ENCODE measurements at regions not wholly inside any gene's neighbourhood (a gene's known extent, or its start where the extent isn't known, plus 50 kb on each side); places are given as distances from the start of the nearest gene placed in this dataset.
"Not testable (repeated sequence)": the region's sequence is repeated elsewhere in the genome, so short reads cannot be mapped to it uniquely, and the experiment has no call there.

- Histone ChIP-seq H3K4me2 (ENCODE audit: low read length) (no peak overlapping the region), H3K79me2 (ENCODE audit: low read length) (no peaks in the 10 kb centered on the region), H3K9me3 (ENCODE audit: insufficient read depth, low read length) (no peaks in the 10 kb centered on the region), H3K27ac (ENCODE audit: low read length) (no peak overlapping the region), H3K27me3 (ENCODE audit: low read depth, low read length) (no peaks in the 10 kb centered on the region), H3K4me3 (ENCODE audit: low read length) (no peak overlapping the region), H2AFZ (ENCODE audit: low read depth, low read length) (no peak overlapping the region), H3K9ac (ENCODE audit: low read length) (no peak overlapping the region), H3K4me1 (ENCODE audit: low read length) (no peaks in the 10 kb centered on the region), H3K36me3 (replicated peaks; ENCODE audit: low read depth, low read length) (no peaks in the 10 kb centered on the region), H4K20me1 (ENCODE audit: insufficient read depth, low read length) (no peaks in the 10 kb centered on the region)
- TF ChIP-seq CTCF (IDR thresholded peaks at IDR 0.05; ENCODE audit: low read depth, low read length) (no peak), EZH2phosphoT487 (IDR thresholded peaks at IDR 0.05; ENCODE audit: low read depth) (no peak)
Measured at GRCh38 chr15:91413142-91413541, 313.1 kb downstream of the SV2B start.

GRCh38 chr15:91414124-91414523, 314.1 kb downstream of the SV2B start:
- Histone ChIP-seq H3K4me2 (ENCODE audit: low read length) (no peak overlapping the region), H2AFZ (ENCODE audit: low read depth, low read length) (no peak overlapping the region), H3K4me3 (ENCODE audit: low read length) (no peak overlapping the region), H3K9ac (ENCODE audit: low read length) (no peak overlapping the region), H3K9me3 (ENCODE audit: insufficient read depth, low read length) (no peaks in the 10 kb centered on the region), H3K27ac (ENCODE audit: low read length) (no peak overlapping the region), H3K4me1 (ENCODE audit: low read length) (no peaks in the 10 kb centered on the region), H3K27me3 (ENCODE audit: low read depth, low read length) (no peaks in the 10 kb centered on the region), H4K20me1 (ENCODE audit: insufficient read depth, low read length) (no peaks in the 10 kb centered on the region), H3K79me2 (ENCODE audit: low read length) (no peaks in the 10 kb centered on the region), H3K36me3 (replicated peaks; ENCODE audit: low read depth, low read length) (no peaks in the 10 kb centered on the region)
- TF ChIP-seq EZH2phosphoT487 (IDR thresholded peaks at IDR 0.05; ENCODE audit: low read depth): no peak
- no peak for TF ChIP-seq CTCF (IDR thresholded peaks at IDR 0.05; ENCODE audit: low read depth, low read length)

DNA sequence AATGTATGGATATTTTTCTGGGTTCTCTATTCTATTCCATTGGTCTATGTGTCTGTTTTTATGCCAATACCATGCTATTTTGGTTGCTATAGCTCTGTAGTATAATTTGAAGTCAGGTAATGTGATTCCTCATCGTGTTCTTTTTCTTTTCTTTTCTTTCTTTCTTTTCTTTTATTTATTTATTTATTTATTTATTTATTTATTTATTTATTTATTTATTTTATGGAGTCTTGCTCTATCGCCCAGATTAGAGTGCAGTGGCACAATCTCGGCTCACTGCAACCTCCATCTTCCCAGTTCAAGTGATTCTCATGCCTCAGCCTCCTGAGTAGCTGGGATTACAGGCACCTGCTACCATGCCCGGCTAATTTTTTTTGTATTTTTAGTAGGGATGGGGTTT, 315.2 kb downstream of the SV2B start:
- H3K79me2 ChIP-seq (ENCODE audit: low read length); H3K9ac ChIP-seq (ENCODE audit: low read length); H3K4me3 ChIP-seq (ENCODE audit: low read length); H2AFZ ChIP-seq (ENCODE audit: low read depth, low read length); H3K27me3 ChIP-seq (ENCODE audit: low read depth, low read length); H4K20me1 ChIP-seq (ENCODE audit: insufficient read depth, low read length); H3K27ac ChIP-seq (ENCODE audit: low read length); H3K4me1 ChIP-seq (ENCODE audit: low read length); H3K9me3 ChIP-seq (ENCODE audit: insufficient read depth, low read length); H3K36me3 ChIP-seq (replicated peaks; ENCODE audit: low read depth, low read length); H3K4me2 ChIP-seq (ENCODE audit: low read length): not testable (repeated sequence)

- no peak for TF ChIP-seq CTCF (IDR thresholded peaks at IDR 0.05; ENCODE audit: low read depth, low read length)
- no peak for TF ChIP-seq EZH2phosphoT487 (IDR thresholded peaks at IDR 0.05; ENCODE audit: low read depth)
- Histone ChIP-seq H3K4me2 (ENCODE audit: low read length) (no peak overlapping the region), H3K9me3 (ENCODE audit: insufficient read depth, low read length) (no peaks in the 10 kb centered on the region), H4K20me1 (ENCODE audit: insufficient read depth, low read length) (no peaks in the 10 kb centered on the region), H3K79me2 (ENCODE audit: low read length) (no peaks in the 10 kb centered on the region), H3K27me3 (ENCODE audit: low read depth, low read length) (no peaks in the 10 kb centered on the region), H3K4me3 (ENCODE audit: low read length) (no peak overlapping the region), H2AFZ (ENCODE audit: low read depth, low read length) (no peak overlapping the region), H3K4me1 (ENCODE audit: low read length) (no peaks in the 10 kb centered on the region), H3K9ac (ENCODE audit: low read length) (no peak overlapping the region), H3K27ac (ENCODE audit: low read length) (no peak overlapping the region), H3K36me3 (replicated peaks; ENCODE audit: low read depth, low read length) (no peaks in the 10 kb centered on the region)
Measured at GRCh38 chr15:91420689-91421088, 320.6 kb downstream of the SV2B start.

GRCh38 chr15:91422797-91423196, 322.7 kb downstream of the SV2B start:
- H3K4me3 ChIP-seq (ENCODE audit: low read length): no peak overlapping the region
- no peak overlapping the region for H3K27ac ChIP-seq (ENCODE audit: low read length)
- no peaks in the 10 kb centered on the region for H3K4me1 ChIP-seq (ENCODE audit: low read length)
- H3K79me2 ChIP-seq (ENCODE audit: low read length): no peaks in the 10 kb centered on the region
- no peak for TF ChIP-seq EZH2phosphoT487 (IDR thresholded peaks at IDR 0.05; ENCODE audit: low read depth)
- TF ChIP-seq CTCF (IDR thresholded peaks at IDR 0.05; ENCODE audit: low read depth, low read length): no peak
- H3K36me3 ChIP-seq (replicated peaks; ENCODE audit: low read depth, low read length): no peaks in the 10 kb centered on the region
- peaks cover 13% of the 10 kb centered on the region for H3K27me3 ChIP-seq (ENCODE audit: low read depth, low read length)
- no peak overlapping the region for H3K4me2 ChIP-seq (ENCODE audit: low read length)
- H4K20me1 ChIP-seq (ENCODE audit: insufficient read depth, low read length): no peaks in the 10 kb centered on the region
- no peak overlapping the region for H2AFZ ChIP-seq (ENCODE audit: low read depth, low read length)
- no peak overlapping the region for H3K9ac ChIP-seq (ENCODE audit: low read length)
- no peaks in the 10 kb centered on the region for H3K9me3 ChIP-seq (ENCODE audit: insufficient read depth, low read length)

Data from OCI-LY3 (cell line).